Liver (tissue), 8 donors: ENCODE measurements at regions not wholly inside any gene's neighbourhood (a gene's known extent, or its start where the extent isn't known, plus 50 kb on each side); places are given as distances from the start of the nearest gene placed in this dataset.

Source experiments
- DNase-seq: peaks from one replicate; pipeline ENCODE4 v3.0.0-alpha.2; 2017; ENCODE audit warnings: low spot score
- H3K27ac ChIP-seq, 2 donors: one replicate each; pipeline ENCODE4 v1.7.0; 2013; ENCODE audit warnings: inconsistent platforms in 2 of 2, low read length in 2 of 2, control low read depth in 1 of 2, low read depth in 1 of 2, mild to moderate bottlenecking in 1 of 2
- H3K27me3 ChIP-seq, 4 donors: one replicate each; pipeline versions ENCODE4 v1.6.1 to v1.7.0; 2013; ENCODE audit warnings: low read length in 3 of 4, inconsistent platforms in 1 of 4, mild to moderate bottlenecking in 1 of 4, moderate library complexity in 1 of 4; ENCODE audit not compliant: control insufficient read depth in 4 of 4, insufficient read depth in 4 of 4
- H3K36me3 ChIP-seq, 4 donors: one replicate each; pipeline versions ENCODE4 v1.6.1 to v1.7.0; 2013; ENCODE audit warnings: low read length in 3 of 4, mild to moderate bottlenecking in 3 of 4, low read depth in 1 of 4, moderate library complexity in 1 of 4; ENCODE audit not compliant: control insufficient read depth in 4 of 4, insufficient read depth in 3 of 4
- H3K4me1 ChIP-seq, 4 donors: one replicate each; pipeline versions ENCODE4 v1.6.1 to v1.7.0; 2013; ENCODE audit warnings: low read length in 3 of 4, mild to moderate bottlenecking in 3 of 4, moderate library complexity in 1 of 4; ENCODE audit not compliant: control insufficient read depth in 4 of 4, insufficient read depth in 4 of 4
- H3K4me3 ChIP-seq, 3 donors: one replicate each; pipeline versions ENCODE4 v1.6.1 to v1.7.0; 2013; ENCODE audit warnings: low read length in 3 of 3, control low read depth in 1 of 3, low read depth in 1 of 3, mild to moderate bottlenecking in 1 of 3
- H3K9ac ChIP-seq, 2 donors: one replicate each; pipeline ENCODE4 v1.7.0; 2013; ENCODE audit warnings: low read length in 2 of 2, mild to moderate bottlenecking in 2 of 2, moderate library complexity in 2 of 2, control low read depth in 1 of 2, low read depth in 1 of 2
- H3K9me3 ChIP-seq, 4 donors: one replicate each; pipeline versions ENCODE4 v1.6.1 to v1.7.0; 2013; ENCODE audit warnings: low read length in 3 of 4; ENCODE audit not compliant: control insufficient read depth in 4 of 4
- ATF3 ChIP-seq: IDR thresholded peaks from 2 replicates; pipeline ENCODE4 v1.6.1; 2016; ENCODE audit warnings: antibody characterized with exemption
- CTCF ChIP-seq: fragments of 150-350 bp; IDR thresholded peaks from 2 replicates; pipeline ENCODE4 v1.5.1; 2017; ENCODE audit warnings: improper control_type of control experiment, low read depth, low read length; ENCODE audit not compliant: missing input control
- EGR1 ChIP-seq, 2 donors: IDR thresholded peaks; 2 replicates each; pipeline ENCODE4 v1.6.1; 2016 to 2018; ENCODE audit warnings: antibody characterized with exemption in 2 of 2, low read depth in 2 of 2
- FOXA1 ChIP-seq: IDR thresholded peaks from 2 replicates; pipeline ENCODE4 v1.6.1; 2016; ENCODE audit warnings: antibody characterized with exemption
- FOXA2 ChIP-seq: IDR thresholded peaks from 2 replicates; pipeline ENCODE4 v1.6.1; 2016; ENCODE audit warnings: antibody characterized with exemption
- HNF4A ChIP-seq, 2 donors: conservative IDR thresholded peaks; 2 replicates each; pipeline ENCODE4 v1.6.1; 2016; ENCODE audit warnings: antibody characterized with exemption in 2 of 2, mild to moderate bottlenecking in 2 of 2
- HNF4G ChIP-seq: IDR thresholded peaks from 2 replicates; pipeline ENCODE4 v1.6.1; 2016; ENCODE audit warnings: antibody characterized with exemption
- JUND ChIP-seq, 2 donors: IDR thresholded peaks; 2 replicates each; pipeline ENCODE4 v1.6.1; 2016; ENCODE audit warnings: antibody characterized with exemption in 2 of 2
- MAX ChIP-seq: IDR thresholded peaks from 2 replicates; pipeline ENCODE4 v1.6.1; 2016; ENCODE audit warnings: antibody characterized with exemption
- NR2F2 ChIP-seq: IDR thresholded peaks from 2 replicates; pipeline ENCODE4 v1.6.1; 2016; ENCODE audit warnings: antibody characterized with exemption
- RAD21 ChIP-seq, 2 donors: IDR thresholded peaks; 2 replicates each; pipeline ENCODE4 v1.6.1; 2016; ENCODE audit warnings: antibody characterized with exemption in 2 of 2, mild to moderate bottlenecking in 2 of 2
- REST ChIP-seq: IDR thresholded peaks from 2 replicates; pipeline ENCODE4 v1.6.1; 2016; ENCODE audit warnings: antibody characterized with exemption, mild to moderate bottlenecking
- TAF1 ChIP-seq: conservative IDR thresholded peaks from 2 replicates; pipeline ENCODE4 v1.6.1; 2016; ENCODE audit warnings: antibody characterized with exemption, mild to moderate bottlenecking
- YY1 ChIP-seq: IDR thresholded peaks from 2 replicates; pipeline ENCODE4 v1.6.1; 2016; ENCODE audit warnings: antibody characterized with exemption, mild to moderate bottlenecking
- ZBTB33 ChIP-seq: IDR thresholded peaks from 2 replicates; pipeline ENCODE4 v1.6.1; 2016; ENCODE audit warnings: antibody characterized with exemption
- WGBS: extraction: QIAGEN DNeasy Blood & Tissue Kit; methylation state at CpG from one replicate; pipeline ENCODE4 v1.1.7; 2013; 5-methylcytosine and 5-hydroxymethylcytosine counted together
- donor health status: healthy.
- donor health status: healthy.
- donor health status: healthy.
- donor health status: healthy.
- donor health status: healthy.

GRCh38 chr2:120597595-120598193 is 138.0 kb upstream of the GLI2 start (continued):
- no peak for TF ChIP-seq REST
- no peak for TF ChIP-seq RAD21 (IDR thresholded peaks at IDR 0.05)

- 96% methylated on average over 5 of the region's 5 CpGs for WGBS
- TF ChIP-seq MAX, result no peak
- TF ChIP-seq ATF3, result no peak
- no peak for TF ChIP-seq TAF1
- TF ChIP-seq CTCF, result no peak
- no peak for TF ChIP-seq FOXA1
- TF ChIP-seq ZBTB33, result no peak
- TF ChIP-seq YY1, result no peak
- no peak for TF ChIP-seq JUND (IDR thresholded peaks at IDR 0.05)
- TF ChIP-seq HNF4G, result no peak
- H3K27ac ChIP-seq, result no peak overlapping the region
- no peaks in the 10 kb centered on the region for H3K36me3 ChIP-seq
- no peaks in the 10 kb centered on the region for H3K9me3 ChIP-seq
- no peak for DNase-seq
- H3K9ac ChIP-seq, result no peak overlapping the region
- H3K27me3 ChIP-seq, result no peaks in the 10 kb centered on the region
- H3K4me3 ChIP-seq, result no peak overlapping the region
- H3K4me1 ChIP-seq, result peaks cover 4 to 16% (median 12%) of the 10 kb centered on the region in 4 donors
Observed at GRCh38 chr2:120598416-120598815, 137.3 kb upstream of the GLI2 start.

GRCh38 chr2:120599072-120599471 is 136.6 kb upstream of the GLI2 start:
- H3K4me1 ChIP-seq, result peaks cover 4 to 16% (median 12%) of the 10 kb centered on the region in 4 donors
- no peak overlapping the region for H3K4me3 ChIP-seq
- no peak overlapping the region for H3K9ac ChIP-seq
- TF ChIP-seq EGR1 (IDR thresholded peaks at IDR 0.05; ENCODE audit: low read depth in 2 of 2), result no peak
- TF ChIP-seq HNF4A (conservative IDR thresholded peaks at IDR 0.05), result no peak
- TF ChIP-seq ATF3, result no peak
- no peak for TF ChIP-seq NR2F2
- TF ChIP-seq FOXA2, result no peak
- no peak overlapping the region for H3K27ac ChIP-seq
- no peaks in the 10 kb centered on the region for H3K36me3 ChIP-seq
- 90% methylated on average over 7 of the region's 7 CpGs for WGBS
- DNase-seq, result no peak
- H3K9me3 ChIP-seq, result no peaks in the 10 kb centered on the region
- no peaks in the 10 kb centered on the region for H3K27me3 ChIP-seq
